GM13976 (cell line): ENCODE measurements at regions not wholly inside any gene's neighbourhood (a gene's known extent, or its start where the extent isn't known, plus 50 kb on each side); places are given as distances from the start of the nearest gene placed in this dataset.

Source experiments
- DNase-seq: peaks from one replicate; pipeline ENCODE4 v3.0.0; 2012; ENCODE audit warnings: low spot score
- CTCF ChIP-seq: IDR thresholded peaks from 2 replicates; pipeline ENCODE4 v1.5.1; 2012; ENCODE audit warnings: borderline replicate concordance, mild to moderate bottlenecking; ENCODE audit not compliant: insufficient read depth; ENCODE audit errors: extremely low read depth, missing control alignments, control extremely low read depth
- in situ Hi-C: fragments of 300-500 bp; cut with MboI; formaldehyde crosslinking; loops from one replicate; pipeline ENCODE4 v1.12.0; 2022; ENCODE audit warnings: low sequenced_read_pairs, mixed read lengths, inconsistent platforms; ENCODE audit not compliant: unreplicated experiment

GRCh38 chr2:144890828-144891227 lies 370.9 kb upstream of the ZEB2 start:
- in situ Hi-C loops = no loop called here
- DNase-seq = no peak

GRCh38 chr2:144889348-144889747 lies 369.4 kb upstream of the ZEB2 start:
- in situ Hi-C loops = no loop called here
- no peak for TF ChIP-seq CTCF

More at GRCh38 chr2:144890828-144891227, 370.9 kb upstream of the ZEB2 start:
- TF ChIP-seq CTCF = no peak

DNA sequence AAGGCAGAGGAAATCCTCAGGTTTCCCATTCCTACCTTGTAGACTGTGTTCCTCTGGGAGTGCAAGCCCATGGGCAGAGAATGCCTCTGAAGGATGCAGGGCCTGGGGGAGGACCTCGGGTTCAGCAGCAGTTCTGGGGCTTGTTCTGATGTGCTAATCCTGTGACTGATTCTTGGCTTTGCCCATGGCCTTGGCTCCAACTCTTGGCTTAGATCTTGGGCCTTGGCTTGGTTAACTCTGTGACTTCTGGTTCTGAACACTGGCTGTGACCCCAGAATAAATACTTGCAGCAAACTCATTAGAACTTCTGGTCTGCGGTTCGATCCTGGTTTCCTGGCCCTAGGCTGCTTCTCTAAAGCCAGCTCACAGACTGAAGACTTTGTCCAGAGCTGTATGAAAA lies 366.9 kb upstream of the ZEB2 start:
- DNase-seq = no peak
- no peak for TF ChIP-seq CTCF
- in situ Hi-C loops = no loop called here

More at GRCh38 chr2:144889348-144889747, 369.4 kb upstream of the ZEB2 start:
- no peak for DNase-seq

DNA sequence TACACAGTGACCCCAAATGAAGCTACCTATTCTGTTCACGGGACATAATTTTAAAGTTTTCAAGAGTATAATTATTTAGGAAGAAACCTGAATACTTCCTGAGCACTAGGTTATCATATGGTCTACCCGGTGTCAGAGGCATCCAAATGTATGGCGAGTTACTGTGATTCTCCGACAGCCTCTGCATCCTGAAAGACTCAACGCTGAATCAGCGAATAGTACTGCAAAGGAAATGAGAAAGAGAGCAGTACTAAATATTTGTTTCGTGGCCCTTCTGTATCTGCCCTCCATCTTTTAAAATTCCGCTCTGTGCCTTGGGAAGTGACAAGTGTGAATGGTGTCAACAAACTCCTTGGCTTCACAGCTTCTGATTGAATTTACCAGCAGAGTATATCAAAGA lies 358.0 kb upstream of the ZEB2 start:
- in situ Hi-C loops = no loop called here
- DNase-seq = no peak
- TF ChIP-seq CTCF = no peak

DNA sequence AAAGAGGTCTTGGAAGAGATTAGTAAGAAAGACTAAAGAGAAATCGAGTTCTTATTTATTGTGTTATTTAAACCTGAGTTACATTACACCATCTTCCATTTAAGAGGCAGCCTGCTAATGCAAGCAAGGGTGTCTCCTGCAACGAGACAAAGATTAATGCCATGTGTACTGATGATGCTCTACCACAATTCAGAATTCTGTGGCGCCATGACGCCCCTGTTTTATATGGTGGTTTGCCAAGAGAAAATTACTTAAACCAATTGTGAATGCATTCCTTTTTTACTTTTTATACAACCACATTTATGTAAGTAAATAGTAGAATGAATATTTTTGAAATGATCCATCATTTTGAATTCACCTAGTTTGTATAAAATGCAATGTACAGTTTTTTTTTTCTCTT lies 356.1 kb upstream of the ZEB2 start:
- in situ Hi-C loops = no loop called here
- DNase-seq = no peak
- TF ChIP-seq CTCF = no peak

DNA sequence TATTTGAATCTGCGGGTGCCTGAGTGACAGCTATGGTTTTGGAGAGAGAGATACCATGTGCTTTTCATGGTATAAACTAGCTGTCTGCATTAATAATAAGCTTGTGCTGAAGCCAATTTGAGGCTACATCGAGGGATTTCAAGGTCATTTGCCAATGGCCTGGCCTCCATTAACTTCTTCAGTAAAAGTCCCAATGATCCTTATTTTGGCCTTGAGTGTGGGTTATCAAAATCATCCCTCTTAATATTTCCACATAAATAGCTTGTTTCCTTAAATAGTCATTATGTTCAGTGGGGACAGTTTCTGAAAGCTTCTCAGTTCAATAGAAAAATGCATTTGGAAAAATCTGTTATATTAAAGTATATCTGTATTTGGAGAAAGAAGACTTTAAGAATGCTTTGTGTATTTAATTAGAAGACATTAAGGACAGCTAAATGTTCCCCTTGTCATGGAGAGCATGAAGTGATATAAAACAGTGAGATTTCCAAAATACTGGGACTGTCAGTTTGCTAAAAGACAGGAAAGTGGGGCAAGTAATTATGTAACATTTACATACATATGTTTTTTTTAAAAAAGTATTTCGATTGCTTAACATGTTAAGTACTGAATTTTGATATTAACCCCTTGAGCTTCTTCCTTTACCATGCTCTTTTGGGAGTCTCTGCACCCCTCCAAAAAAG lies 355.5 kb upstream of the ZEB2 start:
- no peak for DNase-seq
- in situ Hi-C loops = no loop called here
- no peak for TF ChIP-seq CTCF
